ENCODE measurements at regions not wholly inside any gene's neighbourhood (a gene's known extent, or its start where the extent isn't known, plus 50 kb on each side); places are given as distances from the start of the nearest gene placed in this dataset.

GRCh38 chr7:94241402-94241925, 153.2 kb upstream of the COL1A2 start:
- no peaks in the 10 kb centered on the region for H3K79me2 ChIP-seq (ENCODE audit: control insufficient read depth, insufficient read depth, low read length)
- H3K27me3 ChIP-seq (ENCODE audit: control insufficient read depth in 2 of 2, insufficient read depth in 2 of 2, low read length in 2 of 2): no peaks in the 10 kb centered on the region
- H2AFZ ChIP-seq (ENCODE audit: low read depth, low read length): peak overlapping the region; percentile 67
- H3K36me3 ChIP-seq (ENCODE audit: control insufficient read depth in 2 of 2, extremely low read depth in 1 of 2, insufficient read depth in 2 of 2, low read length in 2 of 2): no peaks in the 10 kb centered on the region
- ChIA-PET CTCF (interaction anchor here (1.0 kb wide), 1 partner anchor 9 kb away, joined by 3 read pairs; no protein-coding TSS in a partner anchor), POLR2A (no interaction called here)
- no peaks in the 10 kb centered on the region for H3K9me3 ChIP-seq (replicated peaks; ENCODE audit: control insufficient read depth, insufficient read depth, low read length)
- FAIRE-seq (peak; percentile 81), DNase-seq (ENCODE audit: low read depth, low spot score) (peak; percentile 24)
- no peak overlapping the region for H3K4me2 ChIP-seq (ENCODE audit: insufficient read depth, low read length)
- H3K27ac ChIP-seq (ENCODE audit: insufficient read depth, low read depth, low read length): no peak overlapping the region
- H3K9me1 ChIP-seq (replicated peaks; ENCODE audit: control insufficient read depth, extremely low read depth, insufficient read depth, low read length): no peaks in the 10 kb centered on the region
- intact Hi-C loops (cut with micrococcal nuclease) (no loop called here), dilution Hi-C loops (cut with MboI; ENCODE audit: extremely low pct_ligation_motif_present, low sequenced_read_pairs) (no loop called here)
- no peak overlapping the region for H3K9ac ChIP-seq (replicated peaks; ENCODE audit: extremely low read depth, insufficient read depth, low read length)
- no peaks in the 10 kb centered on the region for H4K20me1 ChIP-seq (replicated peaks; ENCODE audit: control insufficient read depth, extremely low read depth, insufficient read depth, low read length)
- H3K4me1 ChIP-seq (ENCODE audit: control insufficient read depth, extremely low read depth, insufficient read depth, low read length): no peaks in the 10 kb centered on the region
- H3K4me3 ChIP-seq (replicated peaks in 1 of 3; ENCODE audit: insufficient read depth in 1 of 3, low read depth in 1 of 3, low read length in 3 of 3): no peak overlapping the region
- no peak for TF ChIP-seq CTCF (IDR thresholded peaks at IDR 0.05; ENCODE audit: extremely low read depth in 1 of 2, insufficient read depth in 1 of 2, low read depth in 1 of 2, low read length in 2 of 2)
- BruUV-seq (replicated peaks): no TSS peak

- POLR2A ChIA-PET: no interaction called here
- CTCF ChIA-PET: no interaction called here
- FAIRE-seq (no peak), DNase-seq (ENCODE audit: low read depth, low spot score) (no peak)
- dilution Hi-C loops (cut with MboI; ENCODE audit: extremely low pct_ligation_motif_present, low sequenced_read_pairs): no loop called here
- no peak overlapping the region for H3K27ac ChIP-seq (ENCODE audit: insufficient read depth, low read depth, low read length)
- no TSS peak for BruUV-seq (replicated peaks)
- H2AFZ ChIP-seq (ENCODE audit: low read depth, low read length): no peak overlapping the region
- H3K9ac ChIP-seq (replicated peaks; ENCODE audit: extremely low read depth, insufficient read depth, low read length): no peak overlapping the region
- H3K9me1 ChIP-seq (replicated peaks; ENCODE audit: control insufficient read depth, extremely low read depth, insufficient read depth, low read length): no peaks in the 10 kb centered on the region
- no peaks in the 10 kb centered on the region for H3K4me1 ChIP-seq (ENCODE audit: control insufficient read depth, extremely low read depth, insufficient read depth, low read length)
- no peaks in the 10 kb centered on the region for H3K9me3 ChIP-seq (replicated peaks; ENCODE audit: control insufficient read depth, insufficient read depth, low read length)
- intact Hi-C loops (cut with micrococcal nuclease): no loop called here
- H3K36me3 ChIP-seq (ENCODE audit: control insufficient read depth in 2 of 2, extremely low read depth in 1 of 2, insufficient read depth in 2 of 2, low read length in 2 of 2): no peaks in the 10 kb centered on the region
- no peaks in the 10 kb centered on the region for H3K27me3 ChIP-seq (ENCODE audit: control insufficient read depth in 2 of 2, insufficient read depth in 2 of 2, low read length in 2 of 2)
- H3K79me2 ChIP-seq (ENCODE audit: control insufficient read depth, insufficient read depth, low read length): no peaks in the 10 kb centered on the region
- H4K20me1 ChIP-seq (replicated peaks; ENCODE audit: control insufficient read depth, extremely low read depth, insufficient read depth, low read length): no peaks in the 10 kb centered on the region
- H3K4me3 ChIP-seq (replicated peaks in 1 of 3; ENCODE audit: insufficient read depth in 1 of 3, low read depth in 1 of 3, low read length in 3 of 3): no peak overlapping the region
- TF ChIP-seq FOS (IDR thresholded peaks at IDR 0.05; ENCODE audit: borderline replicate concordance, insufficient read depth, low read length) (no peak), CTCF (IDR thresholded peaks at IDR 0.05; ENCODE audit: extremely low read depth in 1 of 2, insufficient read depth in 1 of 2, low read depth in 1 of 2, low read length in 2 of 2) (no peak), MAX (IDR thresholded peaks at IDR 0.05; ENCODE audit: insufficient read depth, insufficient read length) (no peak), JUN (IDR thresholded peaks at IDR 0.05; ENCODE audit: borderline replicate concordance, insufficient read depth, insufficient read length, low read depth) (no peak), MYC (IDR thresholded peaks at IDR 0.05; ENCODE audit: low read depth, low read length) (no peak), POLR2AphosphoS5 (IDR thresholded peaks at IDR 0.05; ENCODE audit: insufficient read depth, low read depth, low read length) (no peak), EZH2 (IDR thresholded peaks at IDR 0.05; ENCODE audit: borderline replicate concordance, low read depth, low read length, severe bottlenecking) (no peak), POLR2A (IDR thresholded peaks at IDR 0.05; ENCODE audit: low read depth, low read length) (no peak), GATA2 (IDR thresholded peaks at IDR 0.05; ENCODE audit: insufficient read depth, insufficient read length, low read depth, low read length) (no peak)
- no peak overlapping the region for H3K4me2 ChIP-seq (ENCODE audit: insufficient read depth, low read length)
These were observed 151.5 kb upstream of the COL1A2 start for GRCh38 chr7:94243066-94243711.
